Right lobe of liver (tissue), 6 donors: ENCODE measurements at regions not wholly inside any gene's neighbourhood (a gene's known extent, or its start where the extent isn't known, plus 50 kb on each side); places are given as distances from the start of the nearest gene placed in this dataset.

ENCODE experiments used
- ATAC-seq, 4 donors: fragments of 200-7000 bp; cut with Tn5 transposase; one replicate each; pipeline ENCODE4 v1.9.1; 2020; ENCODE audit warnings: mild to moderate bottlenecking in 4 of 4, moderate library complexity in 4 of 4
- DNase-seq, 3 donors: peaks; one replicate each; pipeline ENCODE4 v3.0.0-alpha.2; 2020
- H3K27ac ChIP-seq, 3 donors: fragments of 200-600 bp; one replicate each; pipeline ENCODE4 v1.8.0; 2022
- H3K27me3 ChIP-seq, 2 donors: fragments of 200-600 bp; one replicate each; pipeline ENCODE4 v1.8.0; 2022
- H3K36me3 ChIP-seq, 4 donors: fragments of 200-600 bp; sonication (generic) in 1 of 4; one replicate each; pipeline versions ENCODE4 v1.5.1 to v1.8.0; 2017 to 2022; ENCODE audit warnings: control low read depth in 1 of 4
- H3K4me1 ChIP-seq, 4 donors: fragments of 200-600 bp; sonication (generic) in 1 of 4; one replicate each; pipeline versions ENCODE4 v1.5.1 to v1.8.0; 2017 to 2022; ENCODE audit warnings: control low read depth in 1 of 4
- H3K4me3 ChIP-seq, 3 donors: fragments of 200-600 bp; one replicate each; pipeline ENCODE4 v1.8.0; 2022
- H3K9me3 ChIP-seq, 4 donors: fragments of 200-600 bp; sonication (generic) in 1 of 4; one replicate each; pipeline versions ENCODE4 v1.5.1 to v1.8.0; 2017 to 2022; ENCODE audit warnings: control low read depth in 1 of 4
- POLR2A ChIP-seq: fragments of 450-650 bp; IDR thresholded peaks from one replicate; pipeline ENCODE4 v1.6.1; 2017; ENCODE audit warnings: antibody characterized with exemption, mild to moderate bottlenecking
- WGBS: methylation state at CpG from one replicate; pipeline ENCODE4 v1.1.6; 2018; ENCODE audit warnings: low coverage, low lambda C conversion rate; ENCODE audit not compliant: insufficient coverage; ENCODE audit errors: missing lambda C conversion rate; 5-methylcytosine and 5-hydroxymethylcytosine counted together
- intact Hi-C, 2 donors: fragments of 100-400 bp; cut with DNase I; formaldehyde crosslinking; loops; one replicate each; pipeline versions ENCODE4 v1.11.2 to v1.14.1; 2022
- TF ChIP-seq, protein P1 (sequence below), 4 donors: fragments of 200-600 bp in 3 of 4; fragments of 450-650 bp in 1 of 4; IDR thresholded peaks; one replicate each; pipeline versions ENCODE4 v1.5.1 to v1.8.0; 2016 to 2022; ENCODE audit warnings: antibody characterized with exemption in 4 of 4, mild to moderate bottlenecking in 2 of 4
- donor health status: DM: no; HTN: yes; CAD: no.
- donor health status: DM: no; HTN: no; CAD: no.
- donor health status: DM: no; HTN: no; CAD: no.
- donor health status: DM: no; HTN: yes; CAD: no.
- donor health status: DM: no; HTN: yes; CAD: no.

GRCh38 chr4:62279689-62280088 is 1079.6 kb downstream of the ADGRL3 start:
- intact Hi-C loops = no loop called here
- DNase-seq (no peak), ATAC-seq (no peak)
- H3K27me3 ChIP-seq = no peaks in the 10 kb centered on the region
- no peaks in the 10 kb centered on the region for H3K36me3 ChIP-seq
- no peaks in the 10 kb centered on the region for H3K9me3 ChIP-seq
- H3K4me1 ChIP-seq = no peaks in the 10 kb centered on the region
- TF ChIP-seq, protein P1, sequence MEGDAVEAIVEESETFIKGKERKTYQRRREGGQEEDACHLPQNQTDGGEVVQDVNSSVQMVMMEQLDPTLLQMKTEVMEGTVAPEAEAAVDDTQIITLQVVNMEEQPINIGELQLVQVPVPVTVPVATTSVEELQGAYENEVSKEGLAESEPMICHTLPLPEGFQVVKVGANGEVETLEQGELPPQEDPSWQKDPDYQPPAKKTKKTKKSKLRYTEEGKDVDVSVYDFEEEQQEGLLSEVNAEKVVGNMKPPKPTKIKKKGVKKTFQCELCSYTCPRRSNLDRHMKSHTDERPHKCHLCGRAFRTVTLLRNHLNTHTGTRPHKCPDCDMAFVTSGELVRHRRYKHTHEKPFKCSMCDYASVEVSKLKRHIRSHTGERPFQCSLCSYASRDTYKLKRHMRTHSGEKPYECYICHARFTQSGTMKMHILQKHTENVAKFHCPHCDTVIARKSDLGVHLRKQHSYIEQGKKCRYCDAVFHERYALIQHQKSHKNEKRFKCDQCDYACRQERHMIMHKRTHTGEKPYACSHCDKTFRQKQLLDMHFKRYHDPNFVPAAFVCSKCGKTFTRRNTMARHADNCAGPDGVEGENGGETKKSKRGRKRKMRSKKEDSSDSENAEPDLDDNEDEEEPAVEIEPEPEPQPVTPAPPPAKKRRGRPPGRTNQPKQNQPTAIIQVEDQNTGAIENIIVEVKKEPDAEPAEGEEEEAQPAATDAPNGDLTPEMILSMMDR (IDR thresholded peaks at IDR 0.05) = no peak
- no peak for TF ChIP-seq POLR2A
- no peak overlapping the region for H3K4me3 ChIP-seq
- no peak overlapping the region for H3K27ac ChIP-seq

DNA sequence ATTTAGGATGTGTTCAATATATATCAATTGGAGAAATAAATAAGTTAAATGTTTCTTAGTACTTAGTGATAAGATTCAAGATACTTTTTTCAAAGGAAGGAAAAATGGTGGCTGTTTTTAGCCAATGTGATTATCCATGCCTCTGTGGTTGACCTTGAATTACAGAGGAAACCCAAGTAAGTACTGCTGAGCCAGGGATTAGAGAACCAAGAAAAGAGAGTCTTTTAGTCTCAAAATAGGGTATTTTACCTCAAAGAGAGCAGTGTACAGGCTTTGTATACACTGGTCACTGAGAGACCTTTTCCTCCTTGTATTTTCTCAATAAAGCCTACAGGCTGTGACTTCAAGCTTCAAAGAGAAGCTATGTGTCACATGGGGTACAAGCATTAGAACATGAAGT is 1075.3 kb downstream of the ADGRL3 start:
- Histone ChIP-seq H3K9me3 (no peaks in the 10 kb centered on the region), H3K36me3 (no peaks in the 10 kb centered on the region), H3K27ac (no peak overlapping the region), H3K4me3 (no peak overlapping the region), H3K4me1 (no peaks in the 10 kb centered on the region), H3K27me3 (no peaks in the 10 kb centered on the region)
- intact Hi-C loops = no loop called here
- no peak for DNase-seq
- ATAC-seq = no peak
- no peak for TF ChIP-seq POLR2A
- TF ChIP-seq, protein P1 (IDR thresholded peaks at IDR 0.05) = no peak

DNA sequence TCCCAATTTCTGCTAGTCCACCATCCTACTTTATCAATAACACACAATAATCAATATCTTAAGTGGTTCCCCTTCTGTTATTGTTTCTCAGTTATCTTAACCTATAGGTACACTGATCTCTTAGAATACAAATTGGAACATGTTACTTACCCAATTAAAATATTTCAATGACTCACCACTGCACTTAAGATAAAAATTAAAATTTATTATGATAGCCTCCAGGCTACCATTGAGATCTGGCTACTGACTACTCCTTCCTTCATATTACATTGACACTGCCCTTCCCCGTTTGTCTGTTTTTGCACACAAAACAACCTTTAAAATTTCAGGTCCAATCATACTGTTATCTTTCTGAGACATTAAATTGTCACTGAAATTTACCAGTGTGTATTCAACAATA is 1074.7 kb downstream of the ADGRL3 start:
- WGBS = 31% methylated on average over 1 of the region's 1 CpG
- Histone ChIP-seq H3K9me3 (no peaks in the 10 kb centered on the region), H3K27ac (no peak overlapping the region), H3K4me1 (no peaks in the 10 kb centered on the region), H3K36me3 (no peaks in the 10 kb centered on the region), H3K27me3 (no peaks in the 10 kb centered on the region), H3K4me3 (no peak overlapping the region)
- no peak for DNase-seq
- intact Hi-C loops = no loop called here
- no peak for ATAC-seq
- TF ChIP-seq, protein P1 (IDR thresholded peaks at IDR 0.05) = no peak
- no peak for TF ChIP-seq POLR2A

GRCh38 chr4:62271107-62271506 is 1071.0 kb downstream of the ADGRL3 start:
- H3K4me3 ChIP-seq = no peak overlapping the region
- no peaks in the 10 kb centered on the region for H3K27me3 ChIP-seq
- DNase-seq = no peak
- no peak for TF ChIP-seq POLR2A
- TF ChIP-seq, protein P1 (IDR thresholded peaks at IDR 0.05) = no peak
- H3K4me1 ChIP-seq = no peaks in the 10 kb centered on the region
- WGBS = 51% methylated on average over 2 of the region's 4 CpGs
- no peak overlapping the region for H3K27ac ChIP-seq
- H3K36me3 ChIP-seq = no peaks in the 10 kb centered on the region
- intact Hi-C loops = no loop called here
- no peak for ATAC-seq
- no peaks in the 10 kb centered on the region for H3K9me3 ChIP-seq

DNA sequence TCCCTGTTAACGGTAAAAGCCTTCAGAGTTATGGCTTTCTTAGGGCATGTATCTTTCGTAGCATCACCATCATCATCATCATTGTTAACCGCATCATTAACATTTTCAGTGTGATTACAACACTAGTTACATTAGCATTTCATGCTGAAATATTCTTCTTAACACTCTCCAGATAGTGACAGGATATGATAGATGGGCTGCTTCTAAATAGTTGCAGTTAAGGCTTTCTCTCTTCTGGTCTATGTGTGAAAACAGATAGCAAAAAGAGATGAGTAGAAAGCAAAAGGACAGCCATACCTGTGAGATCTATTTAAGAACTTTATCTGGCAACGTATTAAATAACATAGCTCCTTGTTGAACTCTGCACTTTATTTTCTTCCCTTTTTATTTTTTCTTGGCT is 1069.8 kb downstream of the ADGRL3 start:
- Histone ChIP-seq H3K27ac (no peak overlapping the region), H3K36me3 (no peaks in the 10 kb centered on the region), H3K4me1 (no peaks in the 10 kb centered on the region), H3K9me3 (no peaks in the 10 kb centered on the region), H3K4me3 (no peak overlapping the region), H3K27me3 (no peaks in the 10 kb centered on the region)
- no peak for ATAC-seq
- no peak for DNase-seq
- intact Hi-C loops = no loop called here
- no peak for TF ChIP-seq POLR2A
- TF ChIP-seq, protein P1 (IDR thresholded peaks at IDR 0.05) = no peak
- WGBS = 61% methylated on average over 4 of the region's 4 CpGs
